ENCODE measurements at regions not wholly inside any gene's neighbourhood (a gene's known extent, or its start where the extent isn't known, plus 50 kb on each side); places are given as distances from the start of the nearest gene placed in this dataset.
"Not testable (repeated sequence)": the region's sequence is repeated elsewhere in the genome, so short reads cannot be mapped to it uniquely, and the experiment has no call there.

DNA sequence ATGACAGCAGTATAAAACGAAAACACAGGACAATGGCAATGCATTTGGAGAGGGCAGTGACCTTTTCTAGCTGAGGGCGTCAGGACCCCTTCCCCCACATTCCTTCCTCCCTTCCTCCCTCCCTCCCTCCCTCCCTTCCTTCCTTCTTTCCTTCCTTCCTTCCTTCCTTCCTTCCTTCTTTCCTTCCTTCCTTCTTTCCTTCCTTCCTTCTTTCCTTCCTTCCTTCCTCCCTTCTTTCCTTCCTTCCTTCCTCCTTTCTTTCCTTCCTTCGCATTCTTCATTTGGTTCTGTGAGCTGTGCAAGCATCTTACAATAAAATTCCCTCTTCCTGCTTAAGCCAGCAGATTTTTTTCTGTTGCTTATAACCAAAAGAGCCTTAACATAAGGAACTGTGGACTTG is 76.7 kb upstream of the FYN start:
- TF ChIP-seq, protein P1, sequence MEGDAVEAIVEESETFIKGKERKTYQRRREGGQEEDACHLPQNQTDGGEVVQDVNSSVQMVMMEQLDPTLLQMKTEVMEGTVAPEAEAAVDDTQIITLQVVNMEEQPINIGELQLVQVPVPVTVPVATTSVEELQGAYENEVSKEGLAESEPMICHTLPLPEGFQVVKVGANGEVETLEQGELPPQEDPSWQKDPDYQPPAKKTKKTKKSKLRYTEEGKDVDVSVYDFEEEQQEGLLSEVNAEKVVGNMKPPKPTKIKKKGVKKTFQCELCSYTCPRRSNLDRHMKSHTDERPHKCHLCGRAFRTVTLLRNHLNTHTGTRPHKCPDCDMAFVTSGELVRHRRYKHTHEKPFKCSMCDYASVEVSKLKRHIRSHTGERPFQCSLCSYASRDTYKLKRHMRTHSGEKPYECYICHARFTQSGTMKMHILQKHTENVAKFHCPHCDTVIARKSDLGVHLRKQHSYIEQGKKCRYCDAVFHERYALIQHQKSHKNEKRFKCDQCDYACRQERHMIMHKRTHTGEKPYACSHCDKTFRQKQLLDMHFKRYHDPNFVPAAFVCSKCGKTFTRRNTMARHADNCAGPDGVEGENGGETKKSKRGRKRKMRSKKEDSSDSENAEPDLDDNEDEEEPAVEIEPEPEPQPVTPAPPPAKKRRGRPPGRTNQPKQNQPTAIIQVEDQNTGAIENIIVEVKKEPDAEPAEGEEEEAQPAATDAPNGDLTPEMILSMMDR (IDR thresholded peaks at IDR 0.05) = not testable (repeated sequence)
- not testable (repeated sequence) for TF ChIP-seq POLR2A (IDR thresholded peaks at IDR 0.05); POLR2AphosphoS5 (IDR thresholded peaks at IDR 0.05); EP300 (IDR thresholded peaks at IDR 0.05; ENCODE audit: low read depth)

All from transverse colon (tissue), 4 donors.